Activated T-helper 1 cell treated with anti-CD3 and anti-CD28 coated beads, Interleukin-2, amount 50 U/mL, for 16 hours (primary cell): ENCODE measurements at regions not wholly inside any gene's neighbourhood (a gene's known extent, or its start where the extent isn't known, plus 50 kb on each side); places are given as distances from the start of the nearest gene placed in this dataset.
"Not testable (repeated sequence)": the region's sequence is repeated elsewhere in the genome, so short reads cannot be mapped to it uniquely, and the experiment has no call there.

Experiments
- DNase-seq, 2 donors: peaks; one replicate each; pipeline ENCODE4 v3.0.0-alpha.2; 2020; ENCODE audit warnings: low read depth in 1 of 2, low spot score in 1 of 2

DNA sequence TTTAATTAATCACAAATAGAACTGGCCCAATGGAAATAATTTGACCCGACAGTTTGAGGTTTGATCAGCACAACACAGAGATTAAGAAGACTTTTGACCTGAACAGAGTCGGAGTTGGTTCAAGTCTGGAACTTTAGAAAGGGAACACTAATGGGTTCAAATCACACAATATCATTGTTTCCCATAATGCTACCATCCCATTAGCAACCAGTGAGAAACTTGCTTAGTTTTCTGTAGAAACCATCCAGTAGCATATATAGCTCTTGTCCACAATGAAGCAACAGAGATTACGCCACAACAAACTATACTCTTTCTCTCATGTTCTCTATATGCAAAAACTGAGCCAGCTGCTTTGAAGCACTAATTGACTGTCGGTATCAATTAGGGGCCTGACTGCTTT, 376.9 kb upstream of the SPRY2 start:
- DNase-seq: no peak

DNA sequence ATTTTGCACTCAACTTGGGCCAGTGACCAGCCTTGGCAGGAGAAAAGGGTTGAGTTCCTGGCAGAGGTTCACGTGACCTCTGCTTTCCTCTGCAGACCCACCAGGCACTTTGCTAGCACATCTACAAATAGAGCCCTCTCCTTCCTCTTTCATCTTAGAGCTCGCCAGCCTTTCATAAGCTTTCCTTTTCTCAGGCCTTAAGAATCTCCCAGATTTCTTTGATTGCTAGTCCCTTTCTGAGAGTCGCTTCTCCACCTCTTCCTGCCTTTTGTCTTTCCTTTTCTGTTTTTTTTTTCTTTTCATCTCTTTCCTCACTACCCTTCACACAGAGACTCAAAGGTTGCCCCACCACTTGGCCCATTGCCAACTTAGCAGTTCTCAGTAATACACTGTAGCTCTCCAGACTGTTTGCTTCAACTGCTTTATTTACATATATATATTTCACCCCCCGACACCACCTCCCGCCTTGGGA, 375.7 kb upstream of the SPRY2 start:
- no peak for DNase-seq

DNA sequence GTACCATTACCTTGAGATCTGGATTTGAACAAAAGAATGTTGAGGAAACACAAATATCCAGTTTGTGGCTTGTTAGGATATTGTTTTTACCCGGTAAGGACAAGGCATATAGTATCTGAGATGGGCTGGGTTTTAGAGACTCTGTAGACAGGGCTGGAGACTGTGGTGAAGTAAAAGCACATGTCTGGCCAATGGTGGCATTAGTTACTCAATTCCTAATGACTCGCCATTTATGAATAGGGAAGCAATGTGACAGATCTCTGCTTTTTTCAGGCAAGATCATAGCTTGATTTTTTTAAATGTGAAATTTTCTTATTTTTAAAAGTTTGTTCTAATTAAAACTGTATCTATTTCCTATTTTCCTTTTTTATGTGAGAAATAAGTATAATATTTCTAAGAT, 371.1 kb upstream of the SPRY2 start:
- DNase-seq: no peak

DNA sequence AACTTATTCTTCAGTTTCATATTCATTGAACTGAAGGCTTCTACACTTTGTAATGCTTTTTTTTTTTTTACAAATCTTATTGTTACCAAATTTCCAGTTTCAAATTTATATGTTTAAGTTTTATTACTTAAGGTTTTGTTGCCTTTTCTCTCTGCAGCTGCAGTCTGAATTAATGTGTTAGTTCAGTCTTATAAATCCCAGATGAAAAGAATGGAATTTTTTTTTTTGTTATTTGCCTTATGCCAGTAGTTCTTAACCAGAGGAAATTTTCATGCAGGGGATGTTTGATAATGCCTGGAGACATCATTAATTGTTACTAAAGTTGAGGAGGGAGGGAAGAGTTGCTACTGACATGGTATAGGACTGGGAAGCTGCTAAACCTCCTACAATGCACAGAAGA, 367.9 kb upstream of the SPRY2 start:
- no peak for DNase-seq

DNA sequence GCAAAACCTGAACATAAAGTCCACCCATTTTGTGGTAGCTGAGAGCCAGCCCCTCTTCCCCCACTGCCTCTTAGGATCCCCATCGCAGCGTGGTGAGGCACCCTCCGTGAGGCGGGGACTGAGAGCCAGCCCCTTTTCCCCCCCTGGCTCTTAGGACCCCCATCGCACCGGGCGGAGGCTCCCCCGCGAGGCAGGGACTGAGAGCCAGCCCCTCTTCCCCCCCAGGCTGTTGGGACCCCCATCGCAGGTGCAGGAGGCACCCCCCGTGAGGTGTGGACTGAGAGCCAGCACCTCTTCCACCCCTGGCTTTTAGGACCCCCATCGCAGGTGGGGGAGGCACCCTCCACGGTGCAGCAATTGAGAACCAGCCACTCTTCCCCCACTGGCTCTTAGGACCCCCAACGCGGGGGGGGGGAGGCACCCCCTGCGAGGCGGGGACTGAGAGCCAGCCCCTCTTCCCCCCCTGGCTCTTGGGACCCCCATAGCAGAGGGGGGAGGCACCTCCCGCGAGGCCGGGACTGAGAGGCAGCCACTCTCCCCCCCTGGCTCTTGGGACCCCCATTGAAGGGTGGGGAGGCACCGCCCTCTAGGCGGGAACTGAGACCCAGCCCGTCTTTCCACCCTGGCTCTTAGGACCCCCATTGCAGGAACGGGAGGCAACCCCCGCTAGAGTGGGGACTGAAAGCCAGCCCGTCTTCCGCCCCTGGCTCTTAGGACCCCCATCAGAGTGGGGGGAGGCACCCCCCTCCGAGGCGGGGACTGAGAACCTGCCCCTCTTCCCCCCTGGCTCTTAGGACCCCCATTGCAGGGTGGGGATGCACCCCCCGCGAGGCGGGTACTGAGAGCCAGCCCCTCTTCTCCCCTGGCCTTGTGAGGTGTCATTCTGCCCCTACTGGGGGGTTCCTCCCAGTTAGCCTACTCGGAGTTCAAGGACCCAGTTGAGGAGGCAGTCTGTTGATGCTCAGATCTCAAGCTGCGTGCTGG, 366.4 kb upstream of the SPRY2 start:
- no peak for DNase-seq

DNA sequence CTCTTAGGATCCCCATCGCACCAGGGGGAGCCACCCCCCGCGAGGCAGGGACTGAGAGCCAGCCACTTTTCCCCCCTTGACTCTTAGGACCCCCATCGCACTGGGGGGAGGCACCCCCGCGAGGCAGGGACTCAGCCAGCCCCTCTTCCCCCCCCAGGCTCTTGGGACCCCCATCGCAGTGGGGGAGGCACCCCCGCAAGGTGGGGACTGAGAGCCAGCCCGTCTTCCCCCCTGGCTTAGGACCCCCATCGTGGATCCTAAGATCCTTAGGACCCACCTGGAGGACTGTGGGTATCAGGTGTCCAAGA, 365.2 kb upstream of the SPRY2 start:
- no peak for DNase-seq

DNA sequence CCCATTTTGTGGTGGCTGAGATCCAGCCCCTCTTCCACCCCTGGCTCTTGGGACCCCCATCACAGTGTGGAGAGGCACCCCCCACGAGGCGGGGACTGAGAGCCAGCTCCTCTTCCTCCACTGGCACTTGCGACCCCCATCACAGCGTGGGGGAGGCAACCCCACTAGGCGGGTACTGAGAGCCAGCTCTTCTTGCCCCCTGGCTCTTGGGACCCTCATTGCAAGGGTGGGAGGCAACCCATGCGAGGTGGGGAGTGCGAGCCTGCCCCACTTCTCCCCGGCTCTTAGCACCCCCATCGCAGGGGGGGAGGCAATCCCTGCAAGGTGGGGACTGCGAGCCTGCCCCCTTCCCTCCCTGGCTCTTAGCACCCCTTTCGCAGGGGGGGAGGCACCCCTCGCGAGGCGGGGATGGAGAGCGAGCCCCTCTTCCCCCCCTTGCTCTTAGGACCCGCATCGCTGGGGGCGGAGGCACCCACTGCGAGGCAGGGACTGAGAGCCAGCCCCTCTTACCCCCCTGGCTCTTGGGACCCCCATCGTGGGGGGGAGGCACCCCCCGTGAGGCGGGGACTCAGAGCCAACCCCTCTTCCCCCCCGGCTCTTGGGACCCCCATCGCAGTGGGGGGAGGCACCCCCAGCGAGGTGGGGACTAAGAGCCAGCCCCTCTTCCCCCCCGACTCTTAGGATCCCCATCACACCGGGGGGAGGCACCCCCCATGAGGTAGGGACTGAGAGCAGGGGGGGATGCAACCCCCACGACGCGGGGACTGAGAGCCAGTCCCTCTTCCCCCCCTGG, 364.6 kb upstream of the SPRY2 start:
- no peak for DNase-seq

DNA sequence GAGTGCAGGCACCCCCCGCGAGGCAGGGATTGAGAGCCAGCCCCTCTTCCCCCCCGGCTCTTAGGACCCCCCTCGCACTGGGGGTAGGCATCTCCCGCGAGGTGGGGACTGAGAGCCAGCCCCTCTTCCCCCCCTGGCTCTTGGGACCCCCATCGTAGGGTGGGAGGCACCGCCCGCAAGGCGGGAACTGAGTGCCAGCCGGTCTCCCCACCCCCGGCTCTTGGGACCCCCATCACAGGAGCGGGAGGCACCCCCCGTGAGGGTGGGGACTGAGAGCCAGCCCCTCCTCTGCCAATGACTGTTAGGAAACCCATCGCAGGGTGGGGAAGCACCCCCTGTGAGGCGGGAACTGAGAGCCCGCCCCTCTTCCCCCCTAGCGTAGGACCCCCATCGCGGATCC, 363.4 kb upstream of the SPRY2 start:
- DNase-seq: no peak

DNA sequence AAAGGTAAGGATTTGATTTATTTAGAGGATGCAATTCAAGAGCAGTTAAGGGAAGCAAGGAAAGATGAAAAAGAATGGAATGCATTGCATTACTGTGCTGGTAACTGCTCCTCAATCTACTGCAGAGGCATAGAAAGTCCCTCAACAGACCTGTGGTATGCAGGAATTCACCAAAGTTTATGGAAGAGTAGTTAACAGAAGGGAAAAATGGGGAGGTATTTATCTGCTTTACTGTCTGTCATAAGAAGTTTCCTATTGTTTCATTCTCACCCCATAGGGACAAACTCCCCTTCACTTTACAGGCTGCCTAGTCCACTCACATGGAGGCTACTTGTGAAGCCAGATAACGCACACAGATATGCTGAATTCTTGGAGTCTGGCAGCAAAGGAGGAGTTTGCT, 354.9 kb upstream of the SPRY2 start:
- no peak for DNase-seq

DNA sequence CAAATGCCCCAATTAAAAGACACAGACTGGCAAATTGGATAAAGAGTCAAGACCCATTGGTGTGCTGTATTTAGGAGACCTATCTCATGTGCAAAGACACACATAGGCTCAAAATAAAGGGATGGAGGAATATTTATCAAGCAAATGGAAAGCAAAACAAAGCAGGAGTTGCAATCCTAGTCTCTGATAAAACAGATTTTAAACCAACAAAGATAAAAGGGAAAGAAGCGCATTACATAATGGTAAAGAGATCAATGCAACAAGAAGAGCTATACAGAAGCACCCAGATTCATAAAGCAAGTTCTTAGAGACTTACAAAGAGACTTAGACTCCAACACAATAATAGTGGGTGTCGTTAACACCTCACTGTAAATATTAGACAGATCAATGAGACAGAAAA, 350.9 kb upstream of the SPRY2 start:
- not testable (repeated sequence) for DNase-seq

DNA sequence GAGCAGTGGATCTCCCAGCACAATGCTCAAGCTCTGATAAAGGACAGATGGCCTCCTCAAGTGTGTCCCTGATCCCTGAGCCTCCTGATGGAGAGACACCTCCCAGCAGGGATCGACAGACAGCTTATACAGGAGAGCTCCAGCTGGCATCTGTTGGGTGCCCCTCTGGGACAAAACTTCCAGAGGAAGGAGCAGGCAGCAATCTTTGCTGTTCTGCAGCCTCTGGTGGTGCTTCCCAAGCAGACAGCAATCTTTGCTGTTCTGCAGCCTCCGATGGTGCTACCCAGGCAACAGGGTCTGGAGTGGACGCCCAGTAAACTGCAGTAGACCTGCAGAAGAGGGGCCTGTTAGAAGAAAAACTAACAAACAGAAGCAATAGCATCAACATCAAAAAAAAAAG, 349.3 kb upstream of the SPRY2 start:
- no peak for DNase-seq

DNA sequence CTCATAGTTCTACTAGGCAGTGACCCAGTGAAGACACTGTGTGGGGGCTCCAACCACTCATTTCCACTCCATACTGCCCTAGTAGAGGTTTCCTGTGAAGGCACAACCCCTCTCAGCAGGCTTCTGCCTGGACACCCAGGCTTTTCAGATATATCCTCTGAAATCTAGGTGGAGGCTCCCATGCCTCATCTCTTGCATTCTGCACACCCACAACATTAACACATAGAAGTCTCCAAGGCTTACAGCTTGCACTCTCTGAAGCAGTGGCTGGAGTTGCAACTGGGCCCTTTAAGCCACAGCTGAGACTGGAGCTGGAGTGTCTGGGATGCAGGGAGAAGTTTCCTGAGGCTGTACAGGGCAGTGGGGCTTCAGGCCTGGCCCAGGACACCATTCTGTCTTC, 347.7 kb upstream of the SPRY2 start:
- no peak for DNase-seq

DNA sequence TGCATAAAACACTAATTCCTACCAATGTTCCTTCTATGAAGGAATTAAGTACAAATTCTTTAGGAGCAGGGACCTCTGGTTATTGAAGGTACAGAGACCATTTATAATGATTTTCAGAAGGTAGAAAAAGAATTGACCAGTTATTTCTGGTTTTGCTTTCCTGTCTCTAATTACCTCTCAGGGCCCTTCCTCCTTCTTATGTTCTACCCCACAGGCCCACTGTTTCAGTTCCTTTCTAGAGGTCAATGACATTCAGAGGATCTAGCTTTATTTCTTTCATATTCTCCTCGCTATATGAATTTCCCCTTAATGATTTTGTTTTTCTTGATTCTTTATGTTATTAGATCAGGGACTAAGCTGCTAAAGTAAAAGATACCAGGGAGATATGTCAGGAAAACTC, 345.0 kb upstream of the SPRY2 start:
- no peak for DNase-seq

DNA sequence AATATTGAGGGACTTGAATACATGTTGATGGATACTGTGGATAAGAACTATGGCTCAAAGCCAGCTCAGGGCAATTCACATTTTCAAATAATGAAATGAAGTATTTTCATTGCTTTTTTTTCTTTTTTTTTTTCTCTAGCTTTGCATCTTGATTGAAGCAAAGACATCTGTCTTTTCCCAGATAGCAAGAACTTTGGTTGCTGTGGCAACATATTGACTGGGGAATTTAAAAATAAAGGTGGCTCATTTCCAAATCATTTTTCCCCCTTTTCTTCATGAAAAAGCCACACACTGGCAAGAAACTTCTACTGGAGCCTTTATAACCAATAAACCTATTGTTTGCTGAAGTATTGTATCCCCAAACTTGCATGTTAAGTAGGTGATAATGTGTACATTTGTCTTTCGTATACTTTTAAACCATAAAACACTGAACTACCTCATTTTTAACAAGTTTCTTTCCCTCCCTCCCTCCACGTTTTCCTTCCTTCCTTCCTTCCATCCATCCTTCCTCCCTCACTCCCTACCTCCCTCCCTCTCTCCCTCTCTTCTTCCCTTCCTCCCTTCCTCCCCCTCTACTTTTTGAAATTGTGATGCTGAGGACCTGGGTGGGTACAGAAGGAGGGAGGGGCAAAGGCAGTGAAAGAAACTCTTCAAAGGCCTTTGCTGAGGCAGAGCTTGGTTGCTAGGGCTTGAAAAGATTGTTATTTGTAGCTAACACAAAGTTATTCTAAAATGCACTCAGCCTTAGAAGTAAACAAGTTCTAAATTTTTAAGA, 343.5 kb upstream of the SPRY2 start:
- no peak for DNase-seq

DNA sequence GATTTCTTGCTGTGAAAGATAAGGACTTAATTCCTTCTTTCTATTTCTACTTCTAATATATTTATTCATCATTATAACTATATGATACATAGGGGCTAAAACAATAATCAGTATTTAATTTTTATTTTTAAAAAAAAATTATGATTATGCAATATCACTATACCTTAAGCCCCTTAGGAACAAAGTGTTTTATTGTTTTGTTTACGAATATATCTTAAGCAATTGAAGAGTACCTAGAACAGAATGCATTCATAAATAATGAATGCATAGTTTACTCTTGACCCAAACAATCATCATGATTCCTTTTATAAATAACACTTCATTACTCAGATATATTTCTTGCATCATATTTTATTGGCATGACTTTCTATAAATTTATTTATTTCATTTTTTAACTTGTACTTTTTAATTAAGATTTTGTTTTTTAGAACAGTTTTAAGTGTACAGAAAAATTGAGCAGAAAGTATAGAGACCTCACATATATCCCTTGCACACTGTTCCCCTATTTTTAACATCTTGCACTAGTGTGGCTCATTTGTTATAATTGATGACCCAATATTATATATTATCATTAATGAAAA, 339.9 kb upstream of the SPRY2 start:
- no peak for DNase-seq

DNA sequence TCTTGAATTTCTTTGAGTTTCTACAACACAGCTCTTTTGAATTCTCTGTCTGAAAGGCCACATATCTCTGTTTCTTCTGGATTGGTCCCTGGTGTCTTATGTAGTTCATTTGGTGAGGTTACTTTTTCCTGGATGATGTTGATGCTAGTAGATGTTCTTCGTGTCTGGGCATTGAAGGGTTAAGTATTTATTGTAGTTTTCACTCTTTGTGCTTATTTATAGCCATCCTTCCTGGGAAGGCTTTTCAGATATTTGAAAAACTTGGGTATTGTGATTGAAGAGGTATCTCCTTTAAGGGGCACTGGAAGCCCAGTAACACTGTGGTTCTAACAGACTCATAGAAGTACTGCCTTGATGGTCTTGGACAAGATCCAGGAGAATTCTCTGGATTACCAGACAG, 338.5 kb upstream of the SPRY2 start:
- no peak for DNase-seq

DNA sequence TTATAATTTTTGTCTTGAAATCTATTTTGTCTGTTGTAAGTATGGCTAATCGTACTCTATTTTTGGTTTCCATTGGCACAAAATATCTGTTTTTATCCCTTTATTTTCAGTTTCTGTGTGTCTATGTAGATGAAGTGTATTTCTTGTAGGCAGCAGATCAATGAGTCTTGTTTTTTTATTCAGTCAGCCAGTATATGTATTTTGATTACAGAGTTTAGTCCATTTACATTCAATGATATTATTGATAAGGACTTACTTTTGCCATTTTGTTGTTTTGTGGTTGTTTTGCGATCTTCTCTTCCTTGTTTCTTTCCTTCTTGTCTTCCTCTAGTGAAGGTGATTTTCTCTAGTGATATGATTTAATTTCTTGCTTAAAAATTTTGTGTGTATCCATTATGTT, 336.3 kb upstream of the SPRY2 start:
- DNase-seq: no peak

DNA sequence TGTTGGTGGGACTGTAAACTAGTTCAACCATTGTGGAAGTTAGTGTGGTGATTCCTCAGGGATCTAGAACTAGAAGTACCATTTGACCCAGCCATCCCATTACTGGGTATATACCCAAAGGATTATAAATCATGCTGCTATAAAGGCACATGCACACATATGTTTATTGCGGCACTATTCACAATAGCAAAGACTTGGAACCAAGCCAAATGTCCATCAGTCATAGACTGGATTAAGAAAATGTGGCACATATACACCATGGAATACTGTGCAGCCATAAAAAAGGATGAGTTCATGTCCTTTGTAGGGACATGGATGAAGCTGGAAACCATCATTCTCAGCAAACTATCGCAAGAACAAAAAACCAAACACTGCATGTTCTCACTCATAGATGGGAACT, 334.5 kb upstream of the SPRY2 start:
- DNase-seq: not testable (repeated sequence)

DNA sequence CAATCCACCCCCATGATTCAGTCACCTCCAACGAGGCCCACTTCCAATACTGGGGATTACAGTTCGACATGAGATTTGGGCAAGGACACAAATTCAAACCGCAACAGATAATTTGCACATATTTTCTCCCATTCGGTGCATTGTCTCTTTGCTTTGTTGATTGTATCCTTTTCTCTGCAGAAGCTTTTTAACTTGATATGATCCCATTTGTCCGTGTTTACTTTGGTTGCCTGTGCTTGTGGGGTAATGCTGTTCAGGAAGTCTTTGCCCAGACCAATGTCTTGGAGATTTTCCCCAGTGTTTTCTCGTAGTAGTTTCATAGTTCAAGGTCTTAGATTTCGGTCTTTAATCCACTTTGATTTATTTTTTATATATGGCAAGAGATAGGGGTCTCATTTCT, 330.8 kb upstream of the SPRY2 start:
- no peak for DNase-seq

DNA sequence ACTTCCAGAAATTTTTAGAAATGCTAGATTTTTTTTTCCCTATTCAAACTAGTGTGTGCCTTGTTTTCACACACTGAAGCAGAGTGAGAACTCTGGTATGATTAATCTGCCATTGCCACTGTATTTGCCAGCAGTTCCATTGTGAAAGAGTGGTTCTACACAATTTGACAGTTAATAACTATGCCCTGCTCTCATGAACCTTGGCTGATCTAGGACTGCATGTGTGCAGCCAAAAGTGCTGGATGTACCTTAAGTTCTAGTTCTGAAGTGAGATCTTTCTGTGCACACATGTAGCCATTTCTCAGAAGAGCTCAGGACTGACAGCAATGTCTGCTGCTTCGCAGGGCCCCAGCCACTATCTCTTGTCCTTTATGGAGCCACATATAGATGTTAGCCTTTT, 328.2 kb upstream of the SPRY2 start:
- no peak for DNase-seq

DNA sequence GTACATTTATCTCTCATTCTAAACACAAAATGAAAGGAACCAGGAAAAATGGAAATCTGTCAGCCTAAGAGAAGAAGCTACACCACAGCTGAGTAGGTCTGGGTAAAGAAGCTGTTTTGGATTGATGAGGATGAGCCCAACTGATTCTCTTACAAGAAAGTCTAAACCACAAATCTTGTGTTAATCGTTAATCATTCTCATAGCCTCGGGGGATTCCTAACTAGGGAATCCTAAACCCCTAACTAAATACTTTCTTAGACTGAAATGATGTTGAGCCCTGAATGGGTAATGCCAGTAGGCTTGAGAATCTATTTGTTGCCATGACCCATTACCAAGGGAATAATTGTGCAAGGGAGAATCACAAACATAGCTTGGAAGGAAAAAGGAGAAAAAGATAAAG, 327.5 kb upstream of the SPRY2 start:
- no peak for DNase-seq
